CD4-positive, alpha-beta memory T cell (primary cell): ENCODE measurements at regions not wholly inside any gene's neighbourhood (a gene's known extent, or its start where the extent isn't known, plus 50 kb on each side); places are given as distances from the start of the nearest gene placed in this dataset.

Experiments
- CTCF ChIA-PET: fragments of 350-600 bp; sonication (Branson Sonifier 250); formaldehyde crosslinking; loops from one replicate; lab custom pipeline; 2021; ENCODE audit warnings: inconsistent platforms; ENCODE audit not compliant: partially characterized antibody; lab: Charles Lee
- POLR2A ChIA-PET: fragments of 350-600 bp; sonication (Branson Sonifier 250); formaldehyde crosslinking; loops from one replicate; lab custom pipeline; 2021; ENCODE audit not compliant: partially characterized antibody; lab: Charles Lee
- DNase-seq, 5 donors: peaks; one replicate each; pipeline versions ENCODE4 v3.0.0 to v3.0.0-alpha.2; 2020 to 2022; ENCODE audit warnings: mixed read lengths in 1 of 5
- H3K27ac ChIP-seq: one replicate; pipeline ENCODE4 v1.7.0; 2013; ENCODE audit warnings: low read depth, low read length
- H3K27me3 ChIP-seq: 2 replicates; pipeline ENCODE4 v1.7.0; 2013; ENCODE audit warnings: mild to moderate bottlenecking, low read length, moderate library complexity; ENCODE audit not compliant: insufficient read depth
- H3K36me3 ChIP-seq: 2 replicates; pipeline ENCODE4 v1.7.0; 2013; ENCODE audit warnings: mild to moderate bottlenecking, low read length, moderate library complexity; ENCODE audit not compliant: insufficient read depth
- H3K4me1 ChIP-seq: 2 replicates; pipeline ENCODE4 v1.7.0; 2013; ENCODE audit warnings: mild to moderate bottlenecking, low read length, moderate library complexity; ENCODE audit not compliant: insufficient read depth
- H3K4me3 ChIP-seq, 2 donors: one replicate each; pipeline ENCODE4 v1.7.0; 2013; ENCODE audit warnings: low read length in 2 of 2, mild to moderate bottlenecking in 1 of 2
- H3K9me3 ChIP-seq, 2 donors: one replicate each; pipeline ENCODE4 v1.7.0; 2013; ENCODE audit warnings: low read length in 2 of 2, control low read depth in 1 of 2; ENCODE audit not compliant: control insufficient read depth in 1 of 2
- H3K27ac Mint-ChIP-seq, 7 donors: one replicate each; pipeline ENCODE4 v1.8.0; 2020 to 2021; ENCODE audit warnings: mixed read lengths in 7 of 7, mild to moderate bottlenecking in 6 of 7, inconsistent platforms in 3 of 7, moderate library complexity in 3 of 7
- H3K27me3 Mint-ChIP-seq, 2 donors: one replicate each; pipeline ENCODE4 v1.8.0; 2020 to 2021; ENCODE audit warnings: mixed read lengths in 2 of 2
- H3K36me3 Mint-ChIP-seq, 2 donors: one replicate each; pipeline ENCODE4 v1.8.0; 2020 to 2021; ENCODE audit warnings: mixed read lengths in 2 of 2, inconsistent platforms in 1 of 2, mild to moderate bottlenecking in 1 of 2
- H3K4me1 Mint-ChIP-seq, 4 donors: one replicate each; pipeline ENCODE4 v1.8.0; 2020 to 2021; ENCODE audit warnings: mixed read lengths in 4 of 4, mild to moderate bottlenecking in 1 of 4
- H3K4me3 Mint-ChIP-seq, 8 donors: one replicate each; pipeline ENCODE4 v1.8.0; 2020 to 2021; ENCODE audit warnings: mixed read lengths in 8 of 8, mild to moderate bottlenecking in 7 of 8, moderate library complexity in 6 of 8, inconsistent platforms in 3 of 8
- H3K9me3 Mint-ChIP-seq, 8 donors: one replicate each; pipeline ENCODE4 v1.8.0; 2020 to 2021; ENCODE audit warnings: mixed read lengths in 8 of 8, mild to moderate bottlenecking in 5 of 8, inconsistent platforms in 3 of 8, moderate library complexity in 1 of 8
- intact Hi-C: fragments of 100-400 bp; cut with micrococcal nuclease; formaldehyde crosslinking; loops from one replicate; pipeline ENCODE4 v1.15.1; 2023

DNA sequence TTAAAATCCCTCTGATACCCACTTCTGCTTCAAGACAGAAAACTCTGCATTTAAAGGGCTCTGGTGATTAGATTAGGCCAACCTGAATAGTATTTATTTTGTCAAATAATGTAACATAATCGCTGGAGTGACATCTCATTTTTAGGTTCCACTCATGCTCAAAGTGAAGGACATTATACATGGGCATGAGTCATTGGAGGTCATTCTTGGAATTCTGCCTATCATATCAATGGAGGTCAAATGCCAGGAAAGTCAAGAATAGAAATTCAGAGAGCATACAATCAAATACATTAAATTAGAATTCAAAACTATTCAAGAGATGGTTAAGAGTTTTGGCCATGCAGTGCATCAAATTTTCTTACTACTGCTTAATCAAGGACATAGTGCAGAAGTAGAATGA is 50.8 kb upstream of the PRSS1 start:
- intact Hi-C loops: no loop called here
- ChIA-PET POLR2A (no interaction called here), CTCF (no interaction called here)
- no peaks in the 10 kb centered on the region for H3K9me3 Mint-ChIP-seq
- H3K36me3 Mint-ChIP-seq: no peaks in the 10 kb centered on the region
- peak overlapping the region in 2 of 7 donors; percentile 22 to 47 for H3K27ac Mint-ChIP-seq
- no peak overlapping the region for H3K4me3 Mint-ChIP-seq
- peaks cover 29% of the 10 kb centered on the region for H3K4me1 ChIP-seq
- H3K4me1 Mint-ChIP-seq: peaks cover 33 to 58% (median 47%) of the 10 kb centered on the region in 4 donors
- no peaks in the 10 kb centered on the region for H3K27me3 ChIP-seq
- no peak overlapping the region for H3K27ac ChIP-seq
- H3K9me3 ChIP-seq: no peaks in the 10 kb centered on the region
- no peak overlapping the region for H3K4me3 ChIP-seq
- no peaks in the 10 kb centered on the region for H3K27me3 Mint-ChIP-seq
- no peak for DNase-seq
- H3K36me3 ChIP-seq: no peaks in the 10 kb centered on the region

DNA sequence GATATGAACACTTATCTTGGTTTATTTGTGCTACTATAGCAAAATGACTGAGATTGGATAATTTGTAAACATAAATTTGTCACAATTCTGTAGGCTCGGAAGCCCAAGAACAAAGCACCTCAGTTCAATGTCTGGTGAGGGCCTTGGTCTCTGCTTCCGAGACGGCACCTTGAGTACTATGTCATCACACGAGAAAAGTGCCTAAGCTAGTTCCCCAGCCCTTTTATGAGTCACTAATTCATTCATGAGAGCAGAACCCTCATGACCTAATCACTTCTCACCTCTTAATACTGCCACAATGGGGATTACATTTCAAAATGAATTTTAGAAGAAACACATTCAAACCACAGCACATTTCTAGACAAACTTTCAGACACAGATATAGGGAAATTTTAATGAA is 52.0 kb upstream of the PRSS1 start:
- Mint-ChIP-seq H3K4me1 (peaks cover 30 to 48% (median 40%) of the 10 kb centered on the region in 4 donors), H3K27ac (no peak overlapping the region), H3K4me3 (no peak overlapping the region), H3K36me3 (no peaks in the 10 kb centered on the region), H3K9me3 (no peaks in the 10 kb centered on the region), H3K27me3 (no peaks in the 10 kb centered on the region)
- Histone ChIP-seq H3K4me1 (peaks cover 27% of the 10 kb centered on the region), H3K9me3 (no peaks in the 10 kb centered on the region), H3K27ac (no peak overlapping the region), H3K4me3 (no peak overlapping the region), H3K27me3 (no peaks in the 10 kb centered on the region), H3K36me3 (no peaks in the 10 kb centered on the region)
- DNase-seq: no peak
- CTCF ChIA-PET: no interaction called here
- POLR2A ChIA-PET: no interaction called here
- intact Hi-C loops: no loop called here

DNA sequence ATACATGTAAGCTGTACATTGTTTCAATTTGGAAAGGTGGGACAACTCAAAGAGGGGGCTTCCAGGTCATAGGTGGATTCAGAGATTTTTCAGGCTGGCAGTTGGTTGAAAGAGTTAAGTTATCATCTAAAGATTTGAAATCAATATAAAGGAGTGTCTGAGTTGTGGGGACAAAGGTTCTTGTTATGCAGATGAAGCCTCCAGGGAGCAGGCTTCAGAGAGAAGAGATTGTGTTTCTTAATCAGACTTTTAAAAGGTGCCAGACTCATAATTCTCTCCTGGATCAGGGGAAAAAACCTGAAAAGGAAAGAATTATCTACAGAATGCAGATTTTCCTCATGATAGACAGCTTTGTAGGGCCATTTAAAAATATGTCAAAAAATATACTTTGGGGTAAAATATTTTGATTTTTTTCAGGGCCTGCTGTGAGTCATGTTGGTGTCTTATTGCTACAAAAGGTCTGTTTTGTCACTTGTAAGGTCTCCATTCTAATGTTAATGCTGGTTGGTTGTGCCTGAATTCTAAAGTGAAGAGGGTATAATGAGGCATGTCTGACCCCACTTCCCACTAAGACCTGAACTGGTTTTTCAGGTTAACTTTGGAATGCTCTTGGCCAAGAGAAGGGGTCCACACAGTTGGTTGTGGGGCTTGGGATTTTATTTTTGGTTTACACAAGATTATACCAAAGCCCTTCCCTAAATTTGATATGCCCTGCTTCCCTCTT is 52.7 kb upstream of the PRSS1 start:
- Histone ChIP-seq H3K4me1 (peaks cover 21% of the 10 kb centered on the region), H3K4me3 (no peak overlapping the region), H3K27me3 (no peaks in the 10 kb centered on the region), H3K36me3 (no peaks in the 10 kb centered on the region), H3K27ac (no peak overlapping the region), H3K9me3 (no peaks in the 10 kb centered on the region)
- no peak for DNase-seq
- no peak overlapping the region for H3K27ac Mint-ChIP-seq
- H3K36me3 Mint-ChIP-seq: no peaks in the 10 kb centered on the region
- H3K9me3 Mint-ChIP-seq: no peaks in the 10 kb centered on the region
- no peak overlapping the region for H3K4me3 Mint-ChIP-seq
- ChIA-PET CTCF (no interaction called here), POLR2A (no interaction called here)
- H3K27me3 Mint-ChIP-seq: no peaks in the 10 kb centered on the region
- H3K4me1 Mint-ChIP-seq: peaks cover 26 to 41% (median 35%) of the 10 kb centered on the region in 4 donors
- intact Hi-C loops: no loop called here

DNA sequence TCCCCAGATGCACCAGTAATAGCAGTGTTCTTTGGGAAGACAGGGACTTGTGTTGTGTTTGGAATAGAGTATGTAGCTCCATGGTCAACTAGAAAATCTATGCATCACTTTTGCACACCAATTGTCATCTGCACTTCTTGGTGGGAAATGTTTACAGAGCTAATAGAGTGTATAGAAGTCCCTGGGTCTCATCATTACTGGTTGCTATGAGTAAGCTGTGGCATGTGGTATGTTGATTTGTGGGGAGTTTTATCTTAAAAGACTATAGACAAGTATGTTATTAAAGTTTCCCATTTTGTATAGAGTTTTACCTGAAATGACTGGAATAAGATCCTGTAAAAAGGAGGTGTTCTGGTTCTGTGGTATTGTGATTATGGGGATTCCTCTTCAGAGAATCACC is 55.4 kb upstream of the PRSS1 start:
- Mint-ChIP-seq H3K36me3 (no peaks in the 10 kb centered on the region), H3K27ac (peak overlapping the region in 2 of 7 donors; percentile 22 to 62), H3K4me3 (no peak overlapping the region), H3K4me1 (peaks cover 14 to 27% (median 21%) of the 10 kb centered on the region in 4 donors), H3K9me3 (no peaks in the 10 kb centered on the region), H3K27me3 (no peaks in the 10 kb centered on the region)
- Histone ChIP-seq H3K27ac (no peak overlapping the region), H3K9me3 (no peaks in the 10 kb centered on the region), H3K36me3 (no peaks in the 10 kb centered on the region), H3K27me3 (no peaks in the 10 kb centered on the region), H3K4me1 (peaks cover 11% of the 10 kb centered on the region), H3K4me3 (no peak overlapping the region)
- POLR2A ChIA-PET: no interaction called here
- intact Hi-C loops: no loop called here
- no peak for DNase-seq
- CTCF ChIA-PET: interaction anchor here (1.3 to 2.0 kb wide), 2 partner anchors 19 to 89 kb away, joined by 4 to 10 read pairs; no protein-coding TSS in a partner anchor

DNA sequence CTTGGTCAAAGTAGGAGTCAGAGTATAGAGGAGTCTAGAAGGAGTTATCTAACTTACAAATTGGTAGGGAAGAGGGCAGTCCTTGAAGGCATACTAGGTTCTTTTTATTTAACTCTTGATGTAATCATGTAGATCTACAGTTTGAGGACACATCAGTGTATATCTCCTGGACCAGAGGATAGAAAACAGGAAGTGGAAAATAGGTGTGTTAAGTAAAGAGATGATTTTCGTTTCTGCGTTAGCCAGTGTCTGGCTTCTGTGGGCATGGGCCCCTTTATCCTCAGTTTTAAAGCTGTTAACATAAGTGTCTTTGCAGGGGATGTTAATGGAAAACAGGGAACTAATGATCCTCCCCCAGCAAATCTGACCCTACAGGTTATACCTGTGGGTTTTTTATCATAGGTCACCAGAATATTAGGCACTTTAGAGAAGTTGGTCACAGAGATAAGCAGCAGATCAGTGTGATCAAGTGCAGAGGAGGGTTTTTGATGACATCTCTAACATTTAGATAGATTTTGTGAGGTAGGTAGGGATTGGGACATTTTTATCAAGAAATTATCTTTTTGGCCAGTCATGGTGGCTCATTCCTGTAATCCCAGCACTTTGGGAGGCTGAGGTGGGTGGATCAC is 58.6 kb upstream of the PRSS1 start:
- H3K4me1 Mint-ChIP-seq: peaks cover 15 to 42% (median 25%) of the 10 kb centered on the region in 4 donors
- no peak for DNase-seq

DNA sequence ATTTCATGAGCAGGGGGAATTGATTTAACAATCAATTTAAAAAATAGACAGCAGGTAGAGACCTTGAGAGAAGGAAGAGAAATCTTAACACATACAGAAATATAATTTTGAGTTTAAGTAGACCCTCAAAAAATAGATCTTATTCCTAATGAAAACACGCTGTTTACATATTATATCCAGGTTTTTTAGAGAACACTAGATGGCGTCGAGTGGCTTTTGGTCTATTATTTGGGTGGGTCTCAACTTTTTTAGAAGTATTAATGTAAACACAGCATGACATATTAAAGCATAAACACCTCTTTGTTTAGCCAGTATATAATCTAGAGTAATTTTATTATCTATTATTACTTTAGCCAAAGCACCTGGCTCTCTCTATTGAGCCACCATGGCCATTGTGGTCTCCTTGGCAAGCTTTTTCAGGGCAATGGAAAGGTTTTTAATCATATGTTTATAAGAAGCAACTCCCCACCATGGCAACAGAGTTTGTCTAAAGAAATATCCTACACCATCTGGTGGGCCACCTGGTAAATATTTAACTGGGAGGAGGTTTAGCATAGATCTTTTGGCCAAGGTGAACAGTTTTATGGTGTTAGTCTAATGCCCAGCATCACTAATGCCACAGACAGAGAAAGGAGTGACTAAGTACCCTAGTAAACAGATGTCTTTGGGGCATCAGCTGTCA is 59.7 kb upstream of the PRSS1 start:
- H3K9me3 ChIP-seq: no peaks in the 10 kb centered on the region
- intact Hi-C loops: loop anchor here (1.0 kb wide), 1 partner anchor 94 kb away; no protein-coding TSS in a partner anchor
- H3K27me3 ChIP-seq: no peaks in the 10 kb centered on the region
- DNase-seq: no peak
- H3K4me3 ChIP-seq: no peak overlapping the region
- Mint-ChIP-seq H3K9me3 (no peaks in the 10 kb centered on the region), H3K4me1 (peaks cover 16 to 40% (median 26%) of the 10 kb centered on the region in 4 donors), H3K4me3 (no peak overlapping the region), H3K36me3 (no peaks in the 10 kb centered on the region), H3K27me3 (no peaks in the 10 kb centered on the region), H3K27ac (peak overlapping the region in 3 of 7 donors; percentile 24 to 89 (median 77))
- peaks cover 22% of the 10 kb centered on the region for H3K4me1 ChIP-seq
- ChIA-PET POLR2A (interaction anchor here (1.8 to 5.7 kb wide), 3 partner anchors 93 to 119 kb away, joined by 6 to 24 read pairs (median 7); no protein-coding TSS in a partner anchor), CTCF (interaction anchor here (1.7 to 3.5 kb wide), 3 partner anchors 24 to 94 kb away, joined by 5 to 19 read pairs (median 6); no protein-coding TSS in a partner anchor)
- H3K27ac ChIP-seq: no peak overlapping the region
- no peaks in the 10 kb centered on the region for H3K36me3 ChIP-seq

More for the DNA sequence above, 58.6 kb upstream of the PRSS1 start:
- no peaks in the 10 kb centered on the region for H3K36me3 Mint-ChIP-seq
- no peak overlapping the region for H3K27ac ChIP-seq
- ChIA-PET POLR2A (interaction anchor here (5.7 kb wide), 1 partner anchor 118 kb away, joined by 24 read pairs; no protein-coding TSS in a partner anchor), CTCF (interaction anchor here (2.1 to 3.5 kb wide), 2 partner anchors 23 to 92 kb away, joined by 6 to 19 read pairs; no protein-coding TSS in a partner anchor)
- H3K4me3 Mint-ChIP-seq: peak overlapping the region in 5 of 8 donors; percentile 43 to 81 (median 52)
- H3K4me1 ChIP-seq: peaks cover 14% of the 10 kb centered on the region
- no peaks in the 10 kb centered on the region for H3K9me3 ChIP-seq
- H3K9me3 Mint-ChIP-seq: no peaks in the 10 kb centered on the region
- peak overlapping the region; percentile 47 to 86 (median 68) for H3K27ac Mint-ChIP-seq
- no peak overlapping the region for H3K4me3 ChIP-seq
- H3K36me3 ChIP-seq: no peaks in the 10 kb centered on the region
- H3K27me3 ChIP-seq: no peaks in the 10 kb centered on the region
- intact Hi-C loops: no loop called here
- H3K27me3 Mint-ChIP-seq: no peaks in the 10 kb centered on the region
